SK-N-SH (cell line): ENCODE measurements at regions not wholly inside any gene's neighbourhood (a gene's known extent, or its start where the extent isn't known, plus 50 kb on each side); places are given as distances from the start of the nearest gene placed in this dataset.

Experiments
- CTCF ChIA-PET: fragments of 300-600, 350-600 bp; formaldehyde crosslinking; extraction: SDS; loops from one replicate; lab custom pipeline; 2021; lab: Yijun Ruan, JAX
- POLR2A ChIA-PET: fragments of 350-600 bp; sonication (Branson Sonifier 250); formaldehyde crosslinking; extraction: SDS; loops from one replicate; lab custom pipeline; 2020; ENCODE audit warnings: antibody characterized with exemption, inconsistent platforms; lab: Yijun Ruan, JAX
- DNase-seq: peaks from one replicate; pipeline ENCODE4 v3.0.0; 2012
- H2AFZ ChIP-seq: fragments of 200-600 bp; sonication (generic); 2 replicates; pipeline ENCODE4 v1.8.1; 2016; ENCODE audit warnings: antibody characterized with exemption, mild to moderate bottlenecking, low read depth
- H3F3A ChIP-seq: fragments of 200-600 bp; sonication (generic); replicated peaks from 2 replicates; pipeline ENCODE3; 2016; ENCODE audit warnings: antibody characterized with exemption, mild to moderate bottlenecking; ENCODE audit not compliant: insufficient read depth
- H3K27ac ChIP-seq, 2 experiments: fragments of 200-500 bp in 1 of 2; fragments of 200-600 bp in 1 of 2; sonication (Bioruptor generic) in 1 of 2; sonication (generic), shearing (Covaris generic) in 1 of 2; 2 replicates each; pipeline versions ENCODE4 v1.5.1 to v1.6.1; 2014 to 2016; ENCODE audit warnings: low read depth in 2 of 2, inconsistent platforms in 1 of 2, low read length in 1 of 2, mild to moderate bottlenecking in 1 of 2, mixed read lengths in 1 of 2
- H3K27me3 ChIP-seq: fragments of 200-600 bp; sonication (generic), shearing (Covaris generic); 2 replicates; pipeline ENCODE4 v1.6.1; 2016; ENCODE audit warnings: mixed run types; ENCODE audit not compliant: insufficient read depth
- H3K36me3 ChIP-seq, 2 experiments: fragments of 200-500 bp in 1 of 2; fragments of 200-600 bp in 1 of 2; sonication (Bioruptor generic) in 1 of 2; sonication (generic) in 1 of 2; replicated peaks in 1 of 2; 2 replicates each; pipeline versions ENCODE3 to v1.5.1; 2014 to 2016; ENCODE audit warnings: low read length in 1 of 2, mild to moderate bottlenecking in 1 of 2; ENCODE audit not compliant: insufficient read depth in 2 of 2, control insufficient read depth in 1 of 2
- H3K4me1 ChIP-seq, 2 experiments: fragments of 200-500 bp in 1 of 2; fragments of 200-600 bp in 1 of 2; sonication (Bioruptor generic) in 1 of 2; sonication (generic), shearing (Covaris generic) in 1 of 2; 2 replicates each; pipeline versions ENCODE4 v1.5.1 to v1.6.1; 2014 to 2016; ENCODE audit warnings: low read depth in 1 of 2, low read length in 1 of 2, mixed run types in 1 of 2; ENCODE audit not compliant: insufficient read depth in 2 of 2, control insufficient read depth in 1 of 2
- H3K4me2 ChIP-seq: fragments of 200-600 bp; sonication (generic), shearing (Covaris generic); 2 replicates; pipeline ENCODE4 v1.6.1; 2017; ENCODE audit warnings: mixed run types
- H3K4me3 ChIP-seq, 2 experiments: fragments of 200-500 bp in 1 of 2; fragments of 200-600 bp in 1 of 2; sonication (Bioruptor generic) in 1 of 2; sonication (generic), shearing (Covaris generic) in 1 of 2; 2 replicates each; pipeline versions ENCODE4 v1.5.1 to v1.8.1; 2014 to 2016; ENCODE audit warnings: low read depth in 2 of 2, inconsistent platforms in 1 of 2, low read length in 1 of 2, mild to moderate bottlenecking in 1 of 2, mixed read lengths in 1 of 2, moderate library complexity in 1 of 2
- H3K79me2 ChIP-seq: fragments of 200-600 bp; sonication (generic); 2 replicates; pipeline ENCODE4 v1.8.1; 2017; ENCODE audit warnings: mild to moderate bottlenecking; ENCODE audit not compliant: insufficient read depth
- H3K9ac ChIP-seq: fragments of 200-600 bp; sonication (generic); 2 replicates; pipeline ENCODE4 v1.6.1; 2017; ENCODE audit warnings: mixed run types
- H3K9me2 ChIP-seq: fragments of 200-600 bp; sonication (generic); 2 replicates; pipeline ENCODE4 v1.6.1; 2017; ENCODE audit warnings: mixed run types
- H3K9me3 ChIP-seq: fragments of 200-600 bp; sonication (generic); 2 replicates; pipeline ENCODE4 v1.6.1; 2017; ENCODE audit warnings: mixed run types, mild to moderate bottlenecking, moderate library complexity
- H4K20me1 ChIP-seq: fragments of 200-600 bp; sonication (generic); 2 replicates; pipeline ENCODE4 v1.6.1; 2017; ENCODE audit warnings: mild to moderate bottlenecking, mixed run types; ENCODE audit not compliant: insufficient read depth
- CHD2 ChIP-seq: fragments of 150-350 bp; IDR thresholded peaks from 2 replicates; pipeline ENCODE4 v1.6.1; 2018; ENCODE audit warnings: low read length; ENCODE audit not compliant: partially characterized antibody
- GABPA ChIP-seq: IDR thresholded peaks from 2 replicates; pipeline ENCODE4 v1.4.0; 2012; ENCODE audit warnings: low read depth, mild to moderate bottlenecking
- GATA2 ChIP-seq: sonication (generic); formaldehyde crosslinking; IDR thresholded peaks from 2 replicates; pipeline ENCODE4 v1.5.0; 2020; ENCODE audit warnings: mild to moderate bottlenecking, missing genetic modification reagents
- MEF2A ChIP-seq: IDR thresholded peaks from 2 replicates; pipeline ENCODE4 v1.4.0; 2012; ENCODE audit warnings: low read depth, borderline replicate concordance
- MXI1 ChIP-seq: IDR thresholded peaks from 2 replicates; pipeline ENCODE4 v1.6.1; 2012; ENCODE audit warnings: mild to moderate bottlenecking, low read depth, low read length, improper control_type of control experiment
- NRF1 ChIP-seq: IDR thresholded peaks from 2 replicates; pipeline ENCODE4 v1.6.1; 2012; ENCODE audit warnings: low read depth, mild to moderate bottlenecking, low read length
- RAD21 ChIP-seq: IDR thresholded peaks from 2 replicates; pipeline ENCODE4 v1.6.1; 2012; ENCODE audit warnings: mild to moderate bottlenecking, low read length
- RCOR1 ChIP-seq: fragments of 150-350 bp; IDR thresholded peaks from 2 replicates; pipeline ENCODE4 v1.6.1; 2017; ENCODE audit warnings: antibody characterized with exemption, low read length
- RFX5 ChIP-seq: IDR thresholded peaks from 2 replicates; pipeline ENCODE4 v1.6.1; 2012; ENCODE audit warnings: mild to moderate bottlenecking, improper control_type of control experiment, low read length
- RXRA ChIP-seq: IDR thresholded peaks from 2 replicates; pipeline ENCODE4 v1.4.0; 2012; ENCODE audit warnings: low read depth, mild to moderate bottlenecking, borderline replicate concordance
- SIN3A ChIP-seq: IDR thresholded peaks from 2 replicates; pipeline ENCODE4 v1.6.1; 2012; ENCODE audit warnings: low read depth, mild to moderate bottlenecking, low read length, moderate library complexity, borderline replicate concordance
- TEAD4 ChIP-seq: IDR thresholded peaks from 2 replicates; pipeline ENCODE4 v1.4.0; 2012; ENCODE audit warnings: mild to moderate bottlenecking, borderline replicate concordance; ENCODE audit not compliant: insufficient read depth
- YY1 ChIP-seq: IDR thresholded peaks from 2 replicates; pipeline ENCODE4 v1.4.0; 2012; ENCODE audit warnings: low read depth, mild to moderate bottlenecking
- WGBS: methylation state at CpG from one replicate; pipeline ENCODE4 v1.1.6; 2017; ENCODE audit warnings: low lambda C conversion rate; 5-methylcytosine and 5-hydroxymethylcytosine counted together
- TF ChIP-seq, protein P1 (sequence below): IDR thresholded peaks from 2 replicates; pipeline ENCODE4 v1.4.0; 2012; ENCODE audit warnings: low read depth, borderline replicate concordance
- TF ChIP-seq, protein P2 (sequence below): fragments of 150-350 bp; IDR thresholded peaks from 2 replicates; pipeline ENCODE4 v1.6.1; 2017; ENCODE audit warnings: antibody characterized with exemption, low read length, low read depth, borderline replicate concordance
- TF ChIP-seq, protein P3 (sequence below): IDR thresholded peaks from 2 replicates; pipeline ENCODE4 v1.4.0; 2012; ENCODE audit warnings: low read depth
- TF ChIP-seq, protein P4 (sequence below): fragments of 150-350 bp; IDR thresholded peaks from 2 replicates; pipeline ENCODE4 v1.6.1; 2016; ENCODE audit warnings: mild to moderate bottlenecking, low read depth, low read length
- TF ChIP-seq, protein P5 (sequence below): IDR thresholded peaks from 2 replicates; pipeline ENCODE4; 2012

DNA sequence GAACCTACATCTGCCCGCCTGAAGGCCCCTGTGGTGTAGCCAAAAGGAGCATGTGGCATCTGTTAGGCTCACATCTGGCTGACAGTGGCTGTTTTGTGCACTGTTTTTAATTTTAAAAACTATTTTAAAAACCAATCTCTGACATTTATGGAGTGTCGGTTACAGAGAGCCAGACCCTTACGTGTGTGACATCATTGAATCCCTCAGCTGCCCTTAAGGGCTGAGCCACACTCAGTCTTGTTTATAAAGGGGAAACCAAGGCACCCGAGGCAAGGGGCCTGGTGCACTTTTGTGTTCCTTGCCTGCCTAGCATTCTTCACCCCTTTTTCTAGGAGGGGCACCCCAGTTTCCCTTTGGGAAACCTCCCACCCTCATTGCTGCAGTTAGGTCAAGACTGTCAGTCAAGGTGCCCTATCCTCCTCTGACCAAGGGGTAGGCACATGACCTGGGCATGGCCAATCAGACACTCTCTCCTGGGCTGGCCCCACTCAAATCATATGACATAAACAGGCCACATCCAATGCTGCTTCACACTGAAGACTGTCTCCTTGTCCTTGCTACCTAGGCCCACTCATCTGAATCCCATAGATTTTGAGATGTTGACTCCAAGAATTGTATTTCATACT, 105.3 kb downstream of the LSM3 start:
- no peaks in the 10 kb centered on the region for H4K20me1 ChIP-seq
- H3K27me3 ChIP-seq: no peaks in the 10 kb centered on the region
- H3K9ac ChIP-seq: no peak overlapping the region
- H3K4me2 ChIP-seq: no peak overlapping the region
- H3K27ac ChIP-seq: no peak overlapping the region
- no peaks in the 10 kb centered on the region for H3K79me2 ChIP-seq
- H3F3A ChIP-seq: no peaks in the 10 kb centered on the region
- TF ChIP-seq RCOR1 (no peak), NRF1 (no peak), MEF2A (no peak), RAD21 (no peak)
- TF ChIP-seq, protein P1, sequence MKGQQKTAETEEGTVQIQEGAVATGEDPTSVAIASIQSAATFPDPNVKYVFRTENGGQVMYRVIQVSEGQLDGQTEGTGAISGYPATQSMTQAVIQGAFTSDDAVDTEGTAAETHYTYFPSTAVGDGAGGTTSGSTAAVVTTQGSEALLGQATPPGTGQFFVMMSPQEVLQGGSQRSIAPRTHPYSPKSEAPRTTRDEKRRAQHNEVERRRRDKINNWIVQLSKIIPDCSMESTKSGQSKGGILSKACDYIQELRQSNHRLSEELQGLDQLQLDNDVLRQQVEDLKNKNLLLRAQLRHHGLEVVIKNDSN: no peak
- TF ChIP-seq, protein P2, sequence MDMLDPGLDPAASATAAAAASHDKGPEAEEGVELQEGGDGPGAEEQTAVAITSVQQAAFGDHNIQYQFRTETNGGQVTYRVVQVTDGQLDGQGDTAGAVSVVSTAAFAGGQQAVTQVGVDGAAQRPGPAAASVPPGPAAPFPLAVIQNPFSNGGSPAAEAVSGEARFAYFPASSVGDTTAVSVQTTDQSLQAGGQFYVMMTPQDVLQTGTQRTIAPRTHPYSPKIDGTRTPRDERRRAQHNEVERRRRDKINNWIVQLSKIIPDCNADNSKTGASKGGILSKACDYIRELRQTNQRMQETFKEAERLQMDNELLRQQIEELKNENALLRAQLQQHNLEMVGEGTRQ: no peak
- TF ChIP-seq, protein P3, sequence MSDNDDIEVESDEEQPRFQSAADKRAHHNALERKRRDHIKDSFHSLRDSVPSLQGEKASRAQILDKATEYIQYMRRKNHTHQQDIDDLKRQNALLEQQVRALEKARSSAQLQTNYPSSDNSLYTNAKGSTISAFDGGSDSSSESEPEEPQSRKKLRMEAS: no peak
- TF ChIP-seq, all 33 proteins: peak for 0
- DNase-seq: no peak
- Histone ChIP-seq H2AFZ (no peak overlapping the region), H3K4me1 (peaks cover 0 to 11% of the 10 kb centered on the region in 2 experiments; a peak in 1 of 4 replicates), H3K36me3 (no peaks in the 10 kb centered on the region), H3K9me3 (no peaks in the 10 kb centered on the region), H3K4me3 (no peak overlapping the region), H3K9me2 (no peaks in the 10 kb centered on the region)
- CTCF ChIA-PET: interaction anchor here (0.7 to 1.7 kb wide), 2 partner anchors 9 to 79 kb away, joined by 4 read pairs; no protein-coding TSS in a partner anchor
- POLR2A ChIA-PET: no interaction called here
- 43% methylated on average over 4 of the region's 4 CpGs for WGBS

DNA sequence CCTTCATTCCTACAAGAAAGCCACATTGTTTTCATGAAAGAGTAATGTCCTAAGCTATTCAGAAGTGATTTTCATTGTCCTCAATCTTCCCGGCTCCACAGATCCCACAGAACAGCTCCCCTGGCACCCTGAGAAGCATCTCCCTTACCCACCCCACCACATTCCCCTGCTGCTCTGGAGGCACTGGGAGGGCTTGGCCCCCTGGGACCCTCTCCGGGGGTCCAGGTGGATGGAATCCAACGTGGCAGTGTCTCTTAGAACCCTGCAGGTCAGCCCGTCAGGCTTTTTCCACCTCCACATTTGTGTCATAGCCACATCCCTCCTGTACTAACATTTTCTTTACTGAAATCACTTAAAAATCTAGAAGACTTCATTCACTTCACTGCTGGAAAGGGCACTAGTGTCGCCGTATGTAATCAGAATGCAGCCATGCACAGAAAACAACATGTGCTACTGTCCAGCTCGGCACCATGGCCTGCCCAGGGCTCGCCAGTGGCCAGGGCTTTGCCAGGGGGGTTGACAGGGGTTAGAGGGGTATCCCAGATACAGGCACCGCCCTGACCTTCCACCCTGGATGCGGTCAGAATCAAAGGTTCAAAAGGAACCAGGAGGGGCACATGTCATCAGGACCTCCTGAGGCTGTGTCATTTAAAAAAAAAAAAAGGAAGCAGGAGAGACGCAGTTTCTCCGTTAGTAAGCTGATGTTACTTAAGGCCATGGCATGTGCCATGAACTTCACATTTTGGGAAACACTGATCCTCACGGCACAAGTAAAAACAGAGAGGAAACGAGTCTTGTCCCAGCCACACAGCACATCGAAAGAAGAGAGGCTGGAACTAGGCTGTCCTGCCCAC, 106.3 kb downstream of the LSM3 start:
- Histone ChIP-seq H2AFZ (no peak overlapping the region), H3K9me2 (no peaks in the 10 kb centered on the region), H3K9ac (no peak overlapping the region), H3K79me2 (no peaks in the 10 kb centered on the region), H3K27ac (no peak overlapping the region), H4K20me1 (no peaks in the 10 kb centered on the region), H3K27me3 (no peaks in the 10 kb centered on the region), H3K4me3 (no peak overlapping the region), H3K4me2 (no peak overlapping the region), H3F3A (no peaks in the 10 kb centered on the region), H3K9me3 (no peaks in the 10 kb centered on the region), H3K36me3 (no peaks in the 10 kb centered on the region), H3K4me1 (peaks cover 0 to 8% of the 10 kb centered on the region in 2 experiments; a peak in 1 of 4 replicates)
- POLR2A ChIA-PET: no interaction called here
- 63% methylated on average over 15 of the region's 15 CpGs for WGBS
- CTCF ChIA-PET: no interaction called here
- no peak for DNase-seq
- TF ChIP-seq, protein P3: no peak
- no peak for TF ChIP-seq GABPA
- TF ChIP-seq, protein P2: no peak
- TF ChIP-seq, protein P1: no peak
- TF ChIP-seq, protein P4, sequence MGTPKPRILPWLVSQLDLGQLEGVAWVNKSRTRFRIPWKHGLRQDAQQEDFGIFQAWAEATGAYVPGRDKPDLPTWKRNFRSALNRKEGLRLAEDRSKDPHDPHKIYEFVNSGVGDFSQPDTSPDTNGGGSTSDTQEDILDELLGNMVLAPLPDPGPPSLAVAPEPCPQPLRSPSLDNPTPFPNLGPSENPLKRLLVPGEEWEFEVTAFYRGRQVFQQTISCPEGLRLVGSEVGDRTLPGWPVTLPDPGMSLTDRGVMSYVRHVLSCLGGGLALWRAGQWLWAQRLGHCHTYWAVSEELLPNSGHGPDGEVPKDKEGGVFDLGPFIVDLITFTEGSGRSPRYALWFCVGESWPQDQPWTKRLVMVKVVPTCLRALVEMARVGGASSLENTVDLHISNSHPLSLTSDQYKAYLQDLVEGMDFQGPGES: no peak
- no peak for TF ChIP-seq SIN3A
- no peak for TF ChIP-seq RXRA
- TF ChIP-seq TEAD4: no peak
- no peak for TF ChIP-seq MEF2A
- TF ChIP-seq, protein P5, sequence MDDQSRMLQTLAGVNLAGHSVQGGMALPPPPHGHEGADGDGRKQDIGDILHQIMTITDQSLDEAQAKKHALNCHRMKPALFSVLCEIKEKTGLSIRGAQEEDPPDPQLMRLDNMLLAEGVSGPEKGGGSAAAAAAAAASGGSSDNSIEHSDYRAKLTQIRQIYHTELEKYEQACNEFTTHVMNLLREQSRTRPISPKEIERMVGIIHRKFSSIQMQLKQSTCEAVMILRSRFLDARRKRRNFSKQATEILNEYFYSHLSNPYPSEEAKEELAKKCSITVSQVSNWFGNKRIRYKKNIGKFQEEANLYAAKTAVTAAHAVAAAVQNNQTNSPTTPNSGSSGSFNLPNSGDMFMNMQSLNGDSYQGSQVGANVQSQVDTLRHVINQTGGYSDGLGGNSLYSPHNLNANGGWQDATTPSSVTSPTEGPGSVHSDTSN: no peak
- no peak for TF ChIP-seq RFX5
- no peak for TF ChIP-seq CHD2
- no peak for TF ChIP-seq GATA2 (CRISPR knock-in tag)
- TF ChIP-seq MXI1: no peak
- no peak for TF ChIP-seq YY1
